H7 (cell line): ENCODE measurements at regions not wholly inside any gene's neighbourhood (a gene's known extent, or its start where the extent isn't known, plus 50 kb on each side); places are given as distances from the start of the nearest gene placed in this dataset.

Experiments
- DNase-seq: peaks from one replicate; pipeline ENCODE4 v3.0.0; 2012
- H3K27me3 ChIP-seq: 2 replicates; pipeline ENCODE4 v1.6.0; 2011; ENCODE audit warnings: mild to moderate bottlenecking, low read length; ENCODE audit not compliant: control insufficient read depth, insufficient read depth
- H3K36me3 ChIP-seq: replicated peaks from 2 replicates; pipeline ENCODE4 v1.5.1; 2011; ENCODE audit warnings: low read length; ENCODE audit not compliant: control insufficient read depth, insufficient read depth
- H3K4me3 ChIP-seq: 2 replicates; pipeline ENCODE4 v1.5.1; 2011; ENCODE audit warnings: low read depth, mild to moderate bottlenecking, control low read depth, low read length, moderate library complexity; ENCODE audit not compliant: insufficient read depth

- Histone ChIP-seq H3K27me3 (no peaks in the 10 kb centered on the region), H3K36me3 (no peaks in the 10 kb centered on the region), H3K4me3 (no peak overlapping the region)
- no peak for DNase-seq
Observed at GRCh38 chr2:187702157-187702556, 147.9 kb upstream of the TFPI start.

GRCh38 chr2:187708272-187708671 lies 154.0 kb upstream of the TFPI start:
- DNase-seq, result no peak
- H3K27me3 ChIP-seq, result no peaks in the 10 kb centered on the region
- no peaks in the 10 kb centered on the region for H3K36me3 ChIP-seq
- no peak overlapping the region for H3K4me3 ChIP-seq

- DNase-seq, result no peak
- Histone ChIP-seq H3K36me3 (no peaks in the 10 kb centered on the region), H3K4me3 (no peak overlapping the region), H3K27me3 (no peaks in the 10 kb centered on the region)
Observed at GRCh38 chr2:187709065-187709464, 154.8 kb upstream of the TFPI start.

DNA sequence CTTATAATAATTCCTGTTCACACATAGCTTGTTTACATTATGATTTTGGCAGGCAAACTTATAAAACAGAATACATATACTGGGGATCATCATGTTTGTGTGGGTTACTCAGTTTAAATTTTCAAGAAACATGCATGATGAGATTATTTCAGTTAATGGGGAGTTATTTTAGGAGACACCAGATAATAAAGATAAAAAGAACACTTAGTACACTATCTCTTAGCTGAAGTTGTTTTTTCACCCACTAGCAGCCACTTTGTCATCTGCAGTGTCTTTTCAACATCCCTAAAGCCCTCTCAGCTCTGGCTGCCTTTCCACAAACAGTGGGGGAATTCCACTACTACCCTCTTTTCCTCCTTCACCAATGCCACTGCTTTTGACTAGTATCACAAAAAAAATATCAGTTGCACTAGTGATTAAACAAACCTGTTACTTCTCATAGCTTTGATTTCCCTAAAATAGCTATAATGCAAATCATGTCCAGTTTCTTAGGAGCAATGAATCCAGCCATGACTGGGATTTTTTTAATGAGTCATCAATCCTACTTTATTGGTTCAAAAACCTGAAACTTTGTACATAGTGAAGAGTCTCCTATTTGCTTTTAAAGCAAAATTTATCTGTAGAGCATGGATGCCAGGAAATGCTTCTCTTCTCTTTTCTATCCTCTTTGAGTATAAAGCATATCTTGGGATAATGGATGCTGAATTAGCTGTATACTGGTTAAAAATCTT lies 156.7 kb upstream of the TFPI start:
- no peaks in the 10 kb centered on the region for H3K36me3 ChIP-seq
- H3K4me3 ChIP-seq, result no peak overlapping the region
- H3K27me3 ChIP-seq, result no peaks in the 10 kb centered on the region
- DNase-seq, result no peak

- Histone ChIP-seq H3K4me3 (no peak overlapping the region), H3K27me3 (no peaks in the 10 kb centered on the region), H3K36me3 (no peaks in the 10 kb centered on the region)
- no peak for DNase-seq
Observed at GRCh38 chr2:187715590-187715989, 161.4 kb upstream of the TFPI start.

- Histone ChIP-seq H3K27me3 (no peaks in the 10 kb centered on the region), H3K36me3 (no peaks in the 10 kb centered on the region), H3K4me3 (no peak overlapping the region)
- DNase-seq, result no peak
Observed at GRCh38 chr2:187716301-187716700, 162.1 kb upstream of the TFPI start.

- H3K27me3 ChIP-seq, result no peaks in the 10 kb centered on the region
- DNase-seq, result no peak
- H3K4me3 ChIP-seq, result no peak overlapping the region
- H3K36me3 ChIP-seq, result no peaks in the 10 kb centered on the region
Observed at GRCh38 chr2:187718092-187718491, 163.9 kb upstream of the TFPI start.

GRCh38 chr2:187719510-187719909 lies 165.3 kb upstream of the TFPI start:
- no peak for DNase-seq

GRCh38 chr2:187748958-187749357 lies 194.7 kb upstream of the TFPI start:
- no peak overlapping the region for H3K4me3 ChIP-seq
- no peak for DNase-seq

More at GRCh38 chr2:187719510-187719909, 165.3 kb upstream of the TFPI start:
- H3K27me3 ChIP-seq, result no peaks in the 10 kb centered on the region
- no peaks in the 10 kb centered on the region for H3K36me3 ChIP-seq
- no peak overlapping the region for H3K4me3 ChIP-seq

DNA sequence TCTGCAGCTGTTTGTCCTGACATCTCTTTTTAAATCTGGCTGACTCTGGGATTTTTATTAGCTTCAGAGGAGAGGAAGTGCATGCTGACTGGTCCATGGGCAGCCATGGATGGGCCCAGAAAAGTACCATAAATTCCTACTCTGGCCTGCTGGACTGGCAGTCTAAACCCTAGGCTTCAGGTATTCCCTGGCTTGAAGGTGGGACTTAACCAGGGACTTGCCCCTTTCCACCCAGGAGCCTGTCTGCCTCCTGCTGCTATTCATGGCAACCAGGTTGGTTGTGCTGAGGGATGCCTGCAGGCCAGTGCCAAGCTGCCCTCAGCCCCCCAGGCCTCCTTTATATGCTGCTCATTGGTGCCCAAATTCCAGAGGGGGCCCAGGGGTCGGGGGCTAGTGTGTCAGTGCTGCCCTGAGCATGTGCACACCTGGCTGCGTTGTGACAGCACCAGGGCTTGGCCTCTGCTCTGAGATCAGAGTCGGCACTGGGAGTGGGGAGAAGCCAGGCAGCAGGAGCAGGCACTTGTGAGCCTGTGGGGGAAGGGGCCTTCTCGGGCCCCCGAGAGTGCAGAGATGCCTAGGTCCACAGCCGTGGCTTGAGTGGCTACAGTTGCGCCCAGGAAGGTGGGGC lies 195.7 kb upstream of the TFPI start:
- Histone ChIP-seq H3K36me3 (no peaks in the 10 kb centered on the region), H3K27me3 (no peaks in the 10 kb centered on the region), H3K4me3 (no peak overlapping the region)
- DNase-seq, result no peak

More at GRCh38 chr2:187748958-187749357, 194.7 kb upstream of the TFPI start:
- no peaks in the 10 kb centered on the region for H3K36me3 ChIP-seq
- H3K27me3 ChIP-seq, result no peaks in the 10 kb centered on the region

DNA sequence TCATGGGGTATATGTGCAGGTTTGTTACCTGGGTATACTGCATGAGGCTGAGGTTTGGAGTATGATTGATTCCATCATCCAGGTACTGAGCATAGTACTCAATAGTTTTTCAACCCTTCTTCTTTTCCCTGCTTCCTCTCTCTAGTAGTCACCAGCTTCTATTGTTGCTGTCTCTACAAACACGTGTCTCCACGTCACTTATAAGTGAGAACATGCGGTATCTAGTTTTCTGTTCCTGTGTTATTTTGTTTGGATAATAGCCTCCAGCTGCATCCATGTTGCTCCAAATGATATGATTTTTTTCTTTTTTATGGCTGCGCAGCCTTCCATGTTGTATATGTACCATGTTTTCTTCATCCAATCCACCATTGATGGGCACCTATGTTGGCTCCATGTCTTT lies 214.8 kb upstream of the TFPI start:
- Histone ChIP-seq H3K4me3 (no peak overlapping the region), H3K27me3 (no peaks in the 10 kb centered on the region), H3K36me3 (no peaks in the 10 kb centered on the region)
- DNase-seq, result no peak

- no peak for DNase-seq
- Histone ChIP-seq H3K27me3 (no peaks in the 10 kb centered on the region), H3K36me3 (no peaks in the 10 kb centered on the region), H3K4me3 (no peak overlapping the region)
Observed at GRCh38 chr2:187769437-187769836, 215.2 kb upstream of the TFPI start.

DNA sequence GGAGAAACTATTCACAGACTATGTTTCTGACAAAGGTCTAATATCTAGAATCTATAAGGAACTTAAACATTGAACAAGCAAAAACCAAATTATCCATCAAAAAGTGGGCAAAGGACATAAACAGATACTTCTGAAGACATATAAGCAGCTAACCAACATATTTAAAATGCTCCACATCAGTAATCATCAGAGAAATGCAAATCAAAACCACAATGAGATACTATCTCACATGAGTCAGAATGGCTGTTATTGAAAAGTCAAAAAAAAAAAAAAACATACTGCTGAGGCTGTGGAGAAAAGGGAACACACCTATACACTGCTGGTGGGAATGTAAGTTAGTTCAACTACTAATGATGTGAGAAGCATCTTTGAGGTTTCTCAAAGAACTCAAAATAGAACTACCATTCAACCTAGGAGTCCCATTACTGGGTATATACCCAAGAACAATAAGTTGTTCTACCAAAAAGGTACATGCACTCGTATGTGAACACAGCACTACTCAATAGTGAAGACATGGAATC lies 220.4 kb upstream of the TFPI start:
- no peak for DNase-seq
- no peak overlapping the region for H3K4me3 ChIP-seq
- H3K36me3 ChIP-seq, result no peaks in the 10 kb centered on the region
- H3K27me3 ChIP-seq, result no peaks in the 10 kb centered on the region

- DNase-seq, result no peak
- Histone ChIP-seq H3K36me3 (no peaks in the 10 kb centered on the region), H3K4me3 (no peak overlapping the region), H3K27me3 (no peaks in the 10 kb centered on the region)
Observed at GRCh38 chr2:187775196-187775595, 221.0 kb upstream of the TFPI start.

DNA sequence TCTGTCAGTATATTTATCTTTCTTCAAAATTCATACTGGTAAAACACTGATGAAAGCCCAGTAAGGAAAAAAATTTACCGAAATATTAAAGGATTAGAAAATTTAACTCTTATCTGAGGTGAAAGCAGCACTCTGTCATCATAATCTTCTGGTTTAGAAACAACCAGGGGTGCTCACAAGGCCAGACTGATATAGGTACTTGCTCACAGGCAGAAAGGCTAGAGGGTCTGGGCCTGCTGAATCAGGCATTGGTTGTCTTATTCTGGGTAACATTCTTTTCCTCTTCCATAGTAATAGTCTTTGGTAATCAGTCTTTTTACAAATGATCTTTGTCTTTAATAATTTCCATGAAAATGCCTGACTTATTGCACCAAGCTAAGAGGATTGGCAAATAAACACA lies 221.4 kb upstream of the TFPI start:
- H3K36me3 ChIP-seq, result no peaks in the 10 kb centered on the region
- DNase-seq, result no peak
- H3K4me3 ChIP-seq, result no peak overlapping the region
- H3K27me3 ChIP-seq, result no peaks in the 10 kb centered on the region
